IMR-90 (cell line): ENCODE measurements at regions not wholly inside any gene's neighbourhood (a gene's known extent, or its start where the extent isn't known, plus 50 kb on each side); places are given as distances from the start of the nearest gene placed in this dataset.

Experiments used
- ATAC-seq: fragments of 200-7000 bp; cut with Tn5 transposase; 2 replicates; pipeline ENCODE4 v1.9.1; 2020; ENCODE audit warnings: low read depth, mild to moderate bottlenecking, moderate library complexity
- BruUV-seq: library from RNA; stranded (reverse); fragments of 400-500 nt; replicated peaks from 2 replicates; lab custom pipeline; 2021; lab: Mats Ljungman, UMichigan
- CTCF ChIA-PET: fragments of 300-600 bp; formaldehyde crosslinking; extraction: SDS; loops from one replicate; lab custom pipeline; 2021; ENCODE audit warnings: antibody characterized with exemption; lab: Yijun Ruan, JAX
- POLR2A ChIA-PET: fragments of 300-600 bp; sonication (Branson Sonifier 250); formaldehyde crosslinking; loops from one replicate; lab custom pipeline; 2022; ENCODE audit warnings: antibody characterized with exemption; ENCODE audit not compliant: unreplicated experiment; lab: Charles Lee
- DNase-seq: peaks from one replicate; pipeline ENCODE4 v3.0.0; 2013
- H2AFZ ChIP-seq: replicated peaks from 2 replicates; pipeline ENCODE3; 2013; ENCODE audit warnings: low read length, mild to moderate bottlenecking; ENCODE audit not compliant: poor library complexity
- H2AK5ac ChIP-seq: 2 replicates; pipeline ENCODE4 v1.6.1; 2013; ENCODE audit warnings: low read depth, low read length, inconsistent platforms
- H2AK9ac ChIP-seq: replicated peaks from 2 replicates; pipeline ENCODE3; 2013; ENCODE audit warnings: mild to moderate bottlenecking, low read depth, low read length, moderate library complexity; ENCODE audit not compliant: poor library complexity
- H2BK120ac ChIP-seq: 2 replicates; pipeline ENCODE4 v1.6.1; 2013; ENCODE audit warnings: low read depth, low read length, inconsistent platforms
- H2BK15ac ChIP-seq: 3 replicates; pipeline ENCODE4 v1.6.1; 2013; ENCODE audit warnings: low read depth, low read length, inconsistent platforms
- H2BK20ac ChIP-seq: 2 replicates; pipeline ENCODE4 v1.6.1; 2013; ENCODE audit warnings: low read depth, mild to moderate bottlenecking, inconsistent platforms, low read length, moderate library complexity
- H2BK5ac ChIP-seq: 2 replicates; pipeline ENCODE4 v1.6.1; 2013; ENCODE audit warnings: mild to moderate bottlenecking, low read depth, low read length, inconsistent platforms; ENCODE audit not compliant: poor library complexity, severe bottlenecking
- H3K14ac ChIP-seq: replicated peaks from 2 replicates; pipeline ENCODE4 v1.6.1; 2013; ENCODE audit warnings: low read depth, low read length, inconsistent platforms
- H3K18ac ChIP-seq: 2 replicates; pipeline ENCODE4 v1.6.1; 2013; ENCODE audit warnings: low read depth, low read length, control low read depth
- H3K23ac ChIP-seq: 2 replicates; pipeline ENCODE4 v1.6.1; 2013; ENCODE audit warnings: low read depth, low read length, inconsistent platforms
- H3K27ac ChIP-seq: 2 replicates; pipeline ENCODE4 v1.5.1; 2013; ENCODE audit warnings: mild to moderate bottlenecking, control low read depth, low read length; ENCODE audit not compliant: insufficient read depth
- H3K27me3 ChIP-seq: 2 replicates; pipeline ENCODE4 v1.6.1; 2013; ENCODE audit warnings: low read length; ENCODE audit not compliant: control insufficient read depth, insufficient read depth
- H3K36me3 ChIP-seq: 2 replicates; pipeline ENCODE4 v1.6.1; 2013; ENCODE audit warnings: low read length, mixed read lengths; ENCODE audit not compliant: control insufficient read depth, insufficient read depth
- H3K4ac ChIP-seq: 2 replicates; pipeline ENCODE4 v1.6.1; 2013; ENCODE audit warnings: low read depth, low read length, inconsistent platforms
- H3K4me1 ChIP-seq: 2 replicates; pipeline ENCODE4 v1.6.1; 2013; ENCODE audit warnings: low read length, mixed read lengths; ENCODE audit not compliant: control insufficient read depth, insufficient read depth
- H3K4me2 ChIP-seq: 2 replicates; pipeline ENCODE4 v1.6.1; 2013; ENCODE audit warnings: low read depth, mild to moderate bottlenecking, control low read depth, low read length, moderate library complexity
- H3K4me3 ChIP-seq: 2 replicates; pipeline ENCODE4 v1.5.1; 2013; ENCODE audit warnings: low read depth, mild to moderate bottlenecking, control low read depth, low read length, moderate library complexity; ENCODE audit not compliant: insufficient read depth
- H3K56ac ChIP-seq: 2 replicates; pipeline ENCODE4 v1.6.1; 2013; ENCODE audit warnings: low read length, inconsistent platforms; ENCODE audit not compliant: insufficient read depth; ENCODE audit errors: extremely low read depth
- H3K79me1 ChIP-seq, 2 experiments: 2 replicates each; pipeline ENCODE4 v1.6.1; 2013; ENCODE audit warnings: low read length in 2 of 2, inconsistent platforms in 1 of 2, low read depth in 1 of 2
- H3K9ac ChIP-seq: 2 replicates; pipeline ENCODE4 v1.6.1; 2013; ENCODE audit warnings: low read depth, low read length, control low read depth
- H3K9me1 ChIP-seq: 2 replicates; pipeline ENCODE4 v1.6.1; 2013; ENCODE audit warnings: low read length, inconsistent platforms; ENCODE audit not compliant: insufficient read depth
- H3K9me3 ChIP-seq: 2 replicates; pipeline ENCODE4 v1.6.1; 2013; ENCODE audit warnings: low read length; ENCODE audit not compliant: control insufficient read depth, insufficient read depth
- H4K20me1 ChIP-seq: 2 replicates; pipeline ENCODE4 v1.6.1; 2013; ENCODE audit warnings: low read length, inconsistent platforms; ENCODE audit not compliant: insufficient read depth
- H4K5ac ChIP-seq: 2 replicates; pipeline ENCODE4 v1.6.1; 2013; ENCODE audit warnings: mild to moderate bottlenecking, low read depth, low read length, control low read depth
- H4K8ac ChIP-seq, 2 experiments: 2 replicates each; pipeline ENCODE4 v1.6.1; 2013; ENCODE audit warnings: low read depth in 2 of 2, low read length in 2 of 2, control low read depth in 1 of 2, inconsistent platforms in 1 of 2
- H4K91ac ChIP-seq: 2 replicates; pipeline ENCODE4 v1.6.1; 2013; ENCODE audit warnings: low read depth, low read length, inconsistent platforms; ENCODE audit not compliant: insufficient read depth
- CEBPB ChIP-seq: IDR thresholded peaks from 2 replicates; pipeline ENCODE4 v1.6.1; 2012; ENCODE audit warnings: low read depth, low read length, improper control_type of control experiment
- CHD1 ChIP-seq: IDR thresholded peaks from 2 replicates; pipeline ENCODE4 v1.6.1; 2012; ENCODE audit warnings: low read depth, low read length, improper control_type of control experiment
- MAFK ChIP-seq: IDR thresholded peaks from 2 replicates; pipeline ENCODE4 v1.6.1; 2012; ENCODE audit warnings: low read depth, low read length, improper control_type of control experiment
- POLR2A ChIP-seq: IDR thresholded peaks from 2 replicates; pipeline ENCODE4 v1.6.1; 2012; ENCODE audit warnings: mild to moderate bottlenecking, low read depth, low read length
- RCOR1 ChIP-seq: IDR thresholded peaks from 2 replicates; pipeline ENCODE4 v1.6.1; 2012; ENCODE audit warnings: mild to moderate bottlenecking, low read length, improper control_type of control experiment; ENCODE audit not compliant: insufficient replicate concordance
- SMC3 ChIP-seq: fragments of 150-350 bp; IDR thresholded peaks from 2 replicates; pipeline ENCODE4 v1.6.1; 2016; ENCODE audit warnings: low read depth, mild to moderate bottlenecking, antibody characterized with exemption, low read length, moderate library complexity
- WGBS, 2 experiments: methylation state at CpG; one replicate each; pipeline versions ENCODE4 v1.1.5 to v1.1.7; 2013; ENCODE audit warnings: missing lambda C conversion rate in 2 of 2; ENCODE audit not compliant: insufficient read length in 1 of 2; ENCODE audit errors: extremely low coverage in 2 of 2; 5-methylcytosine and 5-hydroxymethylcytosine counted together
- dilution Hi-C: fragments of 300-500 bp; cut with HindIII; formaldehyde crosslinking; loops from one replicate; pipeline ENCODE4 v1.14.3; 2018; ENCODE audit warnings: low sequenced_read_pairs; ENCODE audit not compliant: unreplicated experiment
- in situ Hi-C: fragments of 300-500 bp; cut with MboI; formaldehyde crosslinking; loops from 3 replicates; pipeline ENCODE4 v1.14.3; 2019; ENCODE audit warnings: low sequenced_read_pairs, inconsistent platforms, mixed read lengths
- intact Hi-C: fragments of 100-400 bp; cut with micrococcal nuclease; formaldehyde crosslinking; loops from 2 replicates; pipeline ENCODE4 v1.10.0; 2022
- TF ChIP-seq, protein P1 (sequence below): fragments of 150-350 bp; IDR thresholded peaks from 2 replicates; pipeline ENCODE4 v1.6.1; 2017; ENCODE audit warnings: mild to moderate bottlenecking, antibody characterized with exemption, low read length, low read depth

DNA sequence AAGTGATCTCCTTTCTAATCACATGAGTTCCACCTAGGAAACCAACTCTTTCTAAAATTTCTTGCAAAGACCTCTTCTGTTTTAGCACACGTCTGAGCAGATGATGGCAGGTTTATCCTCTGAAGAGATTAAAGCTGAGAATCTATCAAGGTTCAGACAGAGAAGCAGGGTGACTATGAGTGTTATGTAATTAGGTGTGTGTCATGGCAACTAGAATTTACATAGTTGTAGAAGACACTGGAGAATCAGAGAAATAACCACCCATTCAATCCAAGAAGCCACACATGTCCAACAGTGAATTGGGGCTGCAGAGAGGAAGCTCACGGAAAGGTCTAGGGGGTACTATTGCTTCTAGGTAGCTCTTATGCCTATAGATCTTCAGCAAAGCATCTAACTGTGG lies 600.5 kb downstream of the PYDC2 start:
- CTCF ChIA-PET: no interaction called here
- H4K8ac ChIP-seq: no peak overlapping the region
- no peak overlapping the region for H2BK120ac ChIP-seq
- H3K18ac ChIP-seq: no peak overlapping the region
- H4K91ac ChIP-seq: no peak overlapping the region
- no peak overlapping the region for H3K27ac ChIP-seq
- no peak for TF ChIP-seq CHD1
- TF ChIP-seq CEBPB: no peak
- no peak for TF ChIP-seq RCOR1
- TF ChIP-seq SMC3: no peak
- TF ChIP-seq, protein P1, sequence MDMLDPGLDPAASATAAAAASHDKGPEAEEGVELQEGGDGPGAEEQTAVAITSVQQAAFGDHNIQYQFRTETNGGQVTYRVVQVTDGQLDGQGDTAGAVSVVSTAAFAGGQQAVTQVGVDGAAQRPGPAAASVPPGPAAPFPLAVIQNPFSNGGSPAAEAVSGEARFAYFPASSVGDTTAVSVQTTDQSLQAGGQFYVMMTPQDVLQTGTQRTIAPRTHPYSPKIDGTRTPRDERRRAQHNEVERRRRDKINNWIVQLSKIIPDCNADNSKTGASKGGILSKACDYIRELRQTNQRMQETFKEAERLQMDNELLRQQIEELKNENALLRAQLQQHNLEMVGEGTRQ: no peak
- no peak for TF ChIP-seq MAFK
- TF ChIP-seq POLR2A: no peak
- H2BK20ac ChIP-seq: no peak overlapping the region
- WGBS, 2 experiments: no CpG with 5 or more reads among the region's 2 CpGs
- H3K56ac ChIP-seq: no peak overlapping the region
- in situ Hi-C loops (no loop called here), intact Hi-C loops (no loop called here), dilution Hi-C loops (no loop called here)
- H2AK5ac ChIP-seq: no peak overlapping the region
- H2AK9ac ChIP-seq: no peak overlapping the region
- no peaks in the 10 kb centered on the region for H3K4me1 ChIP-seq
- no peaks in the 10 kb centered on the region for H4K20me1 ChIP-seq
- ATAC-seq (no peak), DNase-seq (no peak)
- no peak overlapping the region for H3K4ac ChIP-seq
- BruUV-seq: no TSS peak
- no peaks in the 10 kb centered on the region for H3K27me3 ChIP-seq
- no peak overlapping the region for H2AFZ ChIP-seq
- no peak overlapping the region for H3K14ac ChIP-seq
- no peaks in the 10 kb centered on the region for H3K79me1 ChIP-seq
- no peak overlapping the region for H3K23ac ChIP-seq
- no peak overlapping the region for H4K5ac ChIP-seq
- H3K9me3 ChIP-seq: peaks cover 4% of the 10 kb centered on the region; the same call in 1 of the 2 replicates
- no peak overlapping the region for H3K4me2 ChIP-seq
- H3K9me1 ChIP-seq: no peaks in the 10 kb centered on the region
- no peak overlapping the region for H2BK5ac ChIP-seq
- POLR2A ChIA-PET: no interaction called here
- H2BK15ac ChIP-seq: no peak overlapping the region
- no peak overlapping the region for H3K4me3 ChIP-seq
- no peak overlapping the region for H3K9ac ChIP-seq
- H3K36me3 ChIP-seq: no peaks in the 10 kb centered on the region
